ENCODE measurements at regions not wholly inside any gene's neighbourhood (a gene's known extent, or its start where the extent isn't known, plus 50 kb on each side); places are given as distances from the start of the nearest gene placed in this dataset.

DNA sequence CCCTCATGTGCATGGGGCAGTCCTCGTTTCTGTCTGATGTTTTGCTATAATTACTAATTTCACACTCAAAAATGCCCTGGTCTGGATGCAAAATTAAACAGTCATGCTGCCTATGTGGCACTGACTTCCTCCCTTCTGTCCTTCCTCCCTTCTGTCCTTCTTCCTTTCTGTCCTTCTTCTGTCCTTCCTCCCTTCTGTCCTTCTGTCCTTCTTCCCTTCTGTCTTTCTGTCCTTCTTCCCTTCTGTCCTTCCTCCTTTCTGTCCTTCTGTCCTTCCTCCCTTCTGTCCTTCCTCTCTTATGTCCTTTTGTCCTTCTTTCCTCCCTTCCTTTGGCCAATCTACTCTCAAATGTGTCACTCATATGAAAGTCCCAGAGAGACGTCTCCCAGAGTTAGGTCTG lies 93.8 kb downstream of the IRF8 start:
- Histone ChIP-seq H3K27ac (no peak overlapping the region), H3K27me3 (no peaks in the 10 kb centered on the region), H3K4me3 (replicated peaks in 1 of 3) (no peak overlapping the region), H3K4me1 (peaks cover 4 to 6% of the 10 kb centered on the region in 2 donors), H3K9me3 (no peaks in the 10 kb centered on the region), H3K36me3 (no peaks in the 10 kb centered on the region)
- TF ChIP-seq POLR2A (IDR thresholded peaks at IDR 0.05) = no peak
- TF ChIP-seq, protein P1, sequence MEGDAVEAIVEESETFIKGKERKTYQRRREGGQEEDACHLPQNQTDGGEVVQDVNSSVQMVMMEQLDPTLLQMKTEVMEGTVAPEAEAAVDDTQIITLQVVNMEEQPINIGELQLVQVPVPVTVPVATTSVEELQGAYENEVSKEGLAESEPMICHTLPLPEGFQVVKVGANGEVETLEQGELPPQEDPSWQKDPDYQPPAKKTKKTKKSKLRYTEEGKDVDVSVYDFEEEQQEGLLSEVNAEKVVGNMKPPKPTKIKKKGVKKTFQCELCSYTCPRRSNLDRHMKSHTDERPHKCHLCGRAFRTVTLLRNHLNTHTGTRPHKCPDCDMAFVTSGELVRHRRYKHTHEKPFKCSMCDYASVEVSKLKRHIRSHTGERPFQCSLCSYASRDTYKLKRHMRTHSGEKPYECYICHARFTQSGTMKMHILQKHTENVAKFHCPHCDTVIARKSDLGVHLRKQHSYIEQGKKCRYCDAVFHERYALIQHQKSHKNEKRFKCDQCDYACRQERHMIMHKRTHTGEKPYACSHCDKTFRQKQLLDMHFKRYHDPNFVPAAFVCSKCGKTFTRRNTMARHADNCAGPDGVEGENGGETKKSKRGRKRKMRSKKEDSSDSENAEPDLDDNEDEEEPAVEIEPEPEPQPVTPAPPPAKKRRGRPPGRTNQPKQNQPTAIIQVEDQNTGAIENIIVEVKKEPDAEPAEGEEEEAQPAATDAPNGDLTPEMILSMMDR (IDR thresholded peaks at IDR 0.05) = no peak
- 87 to 88% methylated on average over 2 of the region's 2 CpGs for WGBS, 2 donors
- intact Hi-C loops (cut with DNase I) = no loop called here
- no peak for DNase-seq

DNA sequence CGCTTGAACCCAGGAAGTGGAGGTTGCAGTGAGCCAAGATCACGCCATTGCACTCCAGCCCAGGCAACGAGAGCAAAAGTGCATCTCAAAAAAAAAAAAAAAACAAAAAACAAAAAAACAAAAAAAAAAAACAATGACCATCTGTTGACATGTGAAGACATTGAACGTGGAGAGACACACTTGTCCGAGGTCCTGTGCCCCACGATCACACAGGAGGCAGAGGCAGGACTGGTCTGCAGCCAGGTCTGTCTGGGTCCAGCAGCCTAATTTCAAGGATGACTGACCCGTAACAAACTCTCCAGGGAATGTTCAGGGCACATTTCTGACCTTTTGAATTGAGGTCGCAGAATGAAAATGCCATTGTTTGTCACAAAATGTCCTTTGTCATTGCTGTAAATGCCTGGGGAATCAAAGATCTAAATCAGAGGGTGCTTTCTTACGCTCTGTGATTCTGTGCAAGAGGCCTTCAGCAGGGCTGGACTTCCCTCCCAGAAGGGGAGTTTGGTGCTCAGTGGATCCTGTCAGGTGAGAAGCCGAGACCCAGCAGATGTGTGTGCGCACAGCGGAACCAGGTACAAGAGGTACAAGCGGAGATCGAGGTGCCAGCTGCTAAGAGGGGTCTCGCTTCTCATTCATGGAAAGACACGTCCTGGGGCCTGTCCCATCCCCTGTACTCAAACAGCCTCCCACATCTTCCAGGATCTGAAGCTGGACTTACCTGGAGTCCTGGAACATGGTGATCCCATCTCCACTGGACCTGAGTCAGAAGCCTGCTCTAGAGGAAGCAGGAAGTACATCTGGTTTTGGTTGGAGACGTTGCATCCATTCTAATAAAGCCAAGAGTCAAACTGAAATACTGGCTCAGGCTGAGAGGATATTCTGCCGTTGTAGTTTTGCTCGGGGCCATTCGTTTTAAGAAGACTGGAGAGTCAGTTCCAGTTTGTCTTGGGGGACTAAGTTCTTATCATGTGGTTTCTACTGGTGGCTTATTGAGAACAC lies 95.8 kb downstream of the IRF8 start:
- Histone ChIP-seq H3K9me3 (no peaks in the 10 kb centered on the region), H3K4me3 (replicated peaks in 1 of 3) (no peak overlapping the region), H3K27me3 (no peaks in the 10 kb centered on the region), H3K36me3 (no peaks in the 10 kb centered on the region), H3K27ac (no peak overlapping the region), H3K4me1 (peaks cover 4 to 11% of the 10 kb centered on the region in 2 donors)
- intact Hi-C loops (cut with DNase I) = no loop called here
- WGBS, 2 donors = 58 to 68% methylated on average over 20 of the region's 20 CpGs
- TF ChIP-seq POLR2A (IDR thresholded peaks at IDR 0.05) = no peak
- TF ChIP-seq, protein P1 (IDR thresholded peaks at IDR 0.05) = no peak
- peak; percentile 21 to 33 for DNase-seq

DNA sequence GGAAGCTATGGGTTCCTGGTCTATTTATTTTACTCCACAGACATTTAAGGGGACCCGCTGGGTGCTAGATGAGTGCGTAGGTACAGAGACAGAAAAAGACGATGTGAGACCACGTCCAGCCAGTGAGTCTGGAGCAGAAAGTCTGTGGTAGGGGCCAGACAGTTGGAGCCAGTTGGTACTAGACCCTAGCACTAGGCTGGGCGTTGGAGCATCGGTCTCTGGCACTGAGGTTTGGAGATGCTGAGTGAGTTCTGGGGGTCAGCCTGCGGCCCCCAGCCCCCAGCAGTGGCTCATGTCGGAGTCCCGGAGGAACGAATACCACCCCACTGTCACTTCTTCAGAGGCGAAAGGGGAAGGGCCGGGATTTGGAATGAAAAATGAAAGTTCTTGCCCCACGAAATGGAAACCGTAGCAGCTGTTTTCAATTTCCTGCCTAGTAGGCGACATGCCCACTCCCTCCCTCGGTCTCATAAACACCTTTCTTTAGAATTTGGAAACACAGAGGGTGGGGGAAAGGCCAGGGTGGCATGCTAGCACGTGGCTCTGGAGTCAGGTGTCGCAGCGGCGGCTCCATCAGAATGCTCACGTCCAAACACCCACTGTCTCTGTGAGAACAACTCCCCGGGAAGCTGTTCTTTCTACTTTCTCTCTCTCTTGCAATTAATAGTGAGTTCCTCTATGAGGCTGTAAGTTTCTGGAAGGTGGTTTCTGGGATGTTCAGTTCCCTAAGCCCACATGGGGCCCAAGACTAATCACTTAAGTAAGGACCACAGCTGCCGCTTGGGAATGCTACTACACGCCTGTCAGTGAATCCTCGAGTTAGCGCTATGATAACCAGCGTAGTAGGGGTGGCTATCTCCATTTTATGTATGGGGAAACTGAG lies 96.8 kb downstream of the IRF8 start:
- Histone ChIP-seq H3K9me3 (no peaks in the 10 kb centered on the region), H3K4me1 (peaks cover 4 to 11% of the 10 kb centered on the region in 2 donors), H3K4me3 (replicated peaks in 1 of 3) (no peak overlapping the region), H3K27me3 (no peaks in the 10 kb centered on the region), H3K36me3 (no peaks in the 10 kb centered on the region), H3K27ac (no peak overlapping the region)
- intact Hi-C loops (cut with DNase I) = no loop called here
- DNase-seq = no peak
- WGBS, 2 donors = 85 to 88% methylated on average over 27 of the region's 27 CpGs
- TF ChIP-seq, protein P1 (IDR thresholded peaks at IDR 0.05) = no peak
- no peak for TF ChIP-seq POLR2A (IDR thresholded peaks at IDR 0.05)

DNA sequence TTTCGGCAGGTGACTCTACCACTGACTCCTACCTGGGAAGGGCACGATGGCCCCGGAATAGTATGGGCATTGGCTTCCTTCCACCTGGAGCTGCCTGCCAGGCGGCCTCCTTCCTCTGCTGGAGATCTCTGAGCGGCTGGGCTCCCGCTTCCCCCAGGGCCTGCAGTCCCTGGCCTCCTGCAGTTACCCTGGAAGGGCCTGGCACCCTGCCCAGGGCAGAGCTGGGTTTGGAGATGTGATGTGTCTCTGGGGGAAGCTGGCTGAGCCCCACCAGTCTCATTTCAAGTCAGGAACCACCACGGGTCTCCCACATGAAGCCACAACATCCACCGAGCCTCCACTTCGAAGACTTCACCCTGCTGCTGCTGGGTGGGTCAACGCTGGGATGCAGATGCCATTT lies 97.9 kb downstream of the IRF8 start:
- H3K27me3 ChIP-seq = no peaks in the 10 kb centered on the region
- H3K36me3 ChIP-seq = no peaks in the 10 kb centered on the region
- TF ChIP-seq POLR2A (IDR thresholded peaks at IDR 0.05) = no peak
- TF ChIP-seq, protein P1 (IDR thresholded peaks at IDR 0.05) = no peak
- H3K4me3 ChIP-seq (replicated peaks in 1 of 3) = no peak overlapping the region
- peaks cover 4 to 11% of the 10 kb centered on the region in 2 donors for H3K4me1 ChIP-seq
- WGBS, 2 donors = 78 to 80% methylated on average over 10 of the region's 10 CpGs
- no peak overlapping the region for H3K27ac ChIP-seq
- no peak for DNase-seq
- intact Hi-C loops (cut with DNase I) = no loop called here
- H3K9me3 ChIP-seq = no peaks in the 10 kb centered on the region
